Adrenal gland (tissue), 5 donors: ENCODE measurements at regions not wholly inside any gene's neighbourhood (a gene's known extent, or its start where the extent isn't known, plus 50 kb on each side); places are given as distances from the start of the nearest gene placed in this dataset.
"Not testable (repeated sequence)": the region's sequence is repeated elsewhere in the genome, so short reads cannot be mapped to it uniquely, and the experiment has no call there.

ENCODE experiments used
- POLR2A ChIP-seq, 2 donors: fragments of 450-650 bp; IDR thresholded peaks; one replicate each; pipeline ENCODE4 v1.6.1; 2017; ENCODE audit warnings: antibody characterized with exemption in 2 of 2, mild to moderate bottlenecking in 2 of 2, moderate library complexity in 1 of 2
- TF ChIP-seq, protein P1 (sequence below), 6 experiments: fragments of 450-650 bp in 4 of 6; fragments of 200-600 bp in 2 of 6; sonication (generic) in 1 of 6; IDR thresholded peaks; 1 replicate in 5 of 6; 2 replicates in 1 of 6; pipeline versions ENCODE4 v1.5.1 to v1.8.0; 2016 to 2021; ENCODE audit warnings: antibody characterized with exemption in 6 of 6, mild to moderate bottlenecking in 2 of 6, moderate library complexity in 1 of 6
- donor health status: DM: no; HTN: no; CAD: no.

DNA sequence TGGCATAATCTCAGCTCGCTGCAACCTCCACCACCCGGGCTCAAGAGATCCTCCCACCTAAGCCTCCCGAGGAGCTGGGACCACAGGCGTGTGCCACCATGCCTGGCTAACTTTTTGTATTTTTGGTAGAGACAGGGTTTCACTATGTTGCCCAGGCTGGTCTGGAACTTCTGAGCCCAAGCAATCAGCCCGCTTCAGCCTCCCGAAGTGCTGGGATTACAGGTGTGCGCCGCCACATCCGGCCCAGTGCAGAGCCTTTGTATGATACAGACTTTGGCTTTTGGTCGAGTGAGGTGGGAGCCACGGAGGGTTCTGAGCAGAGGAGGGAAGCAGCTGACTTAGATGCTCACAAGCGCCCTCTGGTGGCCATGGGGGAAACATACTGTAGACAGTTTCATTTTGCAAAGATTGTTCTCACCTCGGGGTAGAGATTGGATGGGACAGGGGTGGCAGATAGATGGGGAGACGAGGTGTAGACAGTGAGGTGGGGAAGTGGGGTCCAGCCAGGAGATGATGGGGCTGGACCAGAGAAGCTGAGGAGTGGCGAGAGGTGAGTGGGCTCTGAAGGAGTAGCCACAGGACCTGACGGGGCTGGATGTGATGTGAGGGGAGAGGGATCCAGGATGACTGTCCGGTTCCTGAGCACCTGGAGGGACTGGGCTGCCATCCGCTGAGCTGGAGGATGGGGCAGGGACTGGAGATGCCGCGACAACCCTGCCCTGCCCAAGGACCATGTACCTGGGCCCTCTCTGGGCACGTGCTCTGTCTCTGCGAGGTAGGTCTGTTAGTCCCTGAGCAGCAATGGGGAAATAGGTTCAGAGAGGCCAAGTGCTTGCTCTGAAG, 105.1 kb downstream of the CRLF3 start:
- TF ChIP-seq, protein P1, sequence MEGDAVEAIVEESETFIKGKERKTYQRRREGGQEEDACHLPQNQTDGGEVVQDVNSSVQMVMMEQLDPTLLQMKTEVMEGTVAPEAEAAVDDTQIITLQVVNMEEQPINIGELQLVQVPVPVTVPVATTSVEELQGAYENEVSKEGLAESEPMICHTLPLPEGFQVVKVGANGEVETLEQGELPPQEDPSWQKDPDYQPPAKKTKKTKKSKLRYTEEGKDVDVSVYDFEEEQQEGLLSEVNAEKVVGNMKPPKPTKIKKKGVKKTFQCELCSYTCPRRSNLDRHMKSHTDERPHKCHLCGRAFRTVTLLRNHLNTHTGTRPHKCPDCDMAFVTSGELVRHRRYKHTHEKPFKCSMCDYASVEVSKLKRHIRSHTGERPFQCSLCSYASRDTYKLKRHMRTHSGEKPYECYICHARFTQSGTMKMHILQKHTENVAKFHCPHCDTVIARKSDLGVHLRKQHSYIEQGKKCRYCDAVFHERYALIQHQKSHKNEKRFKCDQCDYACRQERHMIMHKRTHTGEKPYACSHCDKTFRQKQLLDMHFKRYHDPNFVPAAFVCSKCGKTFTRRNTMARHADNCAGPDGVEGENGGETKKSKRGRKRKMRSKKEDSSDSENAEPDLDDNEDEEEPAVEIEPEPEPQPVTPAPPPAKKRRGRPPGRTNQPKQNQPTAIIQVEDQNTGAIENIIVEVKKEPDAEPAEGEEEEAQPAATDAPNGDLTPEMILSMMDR (IDR thresholded peaks at IDR 0.05) = peak; percentile 37 to 68 (median 62)
- not testable (repeated sequence) for TF ChIP-seq POLR2A (IDR thresholded peaks at IDR 0.05)
